RWPE1 (cell line): ENCODE measurements at regions not wholly inside any gene's neighbourhood (a gene's known extent, or its start where the extent isn't known, plus 50 kb on each side); places are given as distances from the start of the nearest gene placed in this dataset.
"Not testable (repeated sequence)": the region's sequence is repeated elsewhere in the genome, so short reads cannot be mapped to it uniquely, and the experiment has no call there.

Experiments
- CTCF ChIA-PET: fragments of 350-600 bp; sonication (Branson Sonifier 250); formaldehyde crosslinking; extraction: SDS; loops from one replicate; lab custom pipeline; 2021; lab: Yijun Ruan, JAX
- POLR2A ChIA-PET: fragments of 400-600 bp; formaldehyde crosslinking; extraction: SDS; loops from one replicate; lab custom pipeline; 2020; ENCODE audit warnings: antibody characterized with exemption; ENCODE audit not compliant: low non-redundant PET; lab: Yijun Ruan, JAX
- DNase-seq: peaks from one replicate; pipeline ENCODE4 v3.0.0; 2012; ENCODE audit warnings: low spot score
- H3K27ac ChIP-seq: fragments of 450-650 bp; 2 replicates; pipeline ENCODE4 v1.5.1; 2017
- TF ChIP-seq, protein P1 (sequence below): fragments of 450-650 bp; conservative IDR thresholded peaks from 2 replicates; pipeline ENCODE4 v1.5.1; 2017; ENCODE audit warnings: low read depth, mild to moderate bottlenecking

DNA sequence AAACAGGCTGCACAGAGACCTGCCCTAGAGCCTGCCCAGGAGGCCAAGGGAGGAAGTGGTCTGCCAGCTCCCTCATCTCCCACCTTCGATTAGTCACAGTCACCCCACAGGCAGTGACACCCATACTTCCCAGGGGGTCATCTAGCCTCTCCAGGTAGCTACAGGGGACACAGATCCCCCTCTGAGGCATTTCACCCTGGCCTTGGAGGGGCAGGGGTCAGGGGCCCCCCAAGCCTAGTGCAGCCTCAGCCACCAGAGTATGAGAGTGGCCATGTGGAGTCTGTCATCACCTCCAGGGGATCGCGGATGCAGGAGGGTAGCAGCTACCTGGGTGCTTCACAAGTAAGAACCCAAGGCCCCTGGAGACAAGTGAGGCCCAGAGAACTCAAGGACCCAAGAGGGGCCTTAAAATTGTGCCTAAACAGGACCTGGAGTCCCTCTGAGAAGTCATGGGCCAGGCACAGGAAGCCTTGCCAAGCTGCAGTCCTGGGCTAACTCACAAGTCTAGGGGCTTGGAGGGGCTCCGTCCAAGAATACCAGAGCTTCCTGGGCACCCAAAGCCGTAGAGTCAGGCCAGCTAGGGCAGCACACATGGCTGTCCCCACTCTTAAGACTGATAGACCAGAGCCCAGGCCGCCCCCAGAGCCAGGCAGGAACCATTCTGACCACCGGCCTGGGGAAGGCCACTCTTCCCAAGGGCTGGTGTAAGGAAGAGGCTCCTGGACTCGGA is 354.3 kb upstream of the ID2 start:
- H3K27ac ChIP-seq = no peak overlapping the region
- CTCF ChIA-PET = interaction anchor here (0.5 kb wide), 1 partner anchor 111 kb away, joined by 4 read pairs; no protein-coding TSS in a partner anchor
- TF ChIP-seq, protein P1, sequence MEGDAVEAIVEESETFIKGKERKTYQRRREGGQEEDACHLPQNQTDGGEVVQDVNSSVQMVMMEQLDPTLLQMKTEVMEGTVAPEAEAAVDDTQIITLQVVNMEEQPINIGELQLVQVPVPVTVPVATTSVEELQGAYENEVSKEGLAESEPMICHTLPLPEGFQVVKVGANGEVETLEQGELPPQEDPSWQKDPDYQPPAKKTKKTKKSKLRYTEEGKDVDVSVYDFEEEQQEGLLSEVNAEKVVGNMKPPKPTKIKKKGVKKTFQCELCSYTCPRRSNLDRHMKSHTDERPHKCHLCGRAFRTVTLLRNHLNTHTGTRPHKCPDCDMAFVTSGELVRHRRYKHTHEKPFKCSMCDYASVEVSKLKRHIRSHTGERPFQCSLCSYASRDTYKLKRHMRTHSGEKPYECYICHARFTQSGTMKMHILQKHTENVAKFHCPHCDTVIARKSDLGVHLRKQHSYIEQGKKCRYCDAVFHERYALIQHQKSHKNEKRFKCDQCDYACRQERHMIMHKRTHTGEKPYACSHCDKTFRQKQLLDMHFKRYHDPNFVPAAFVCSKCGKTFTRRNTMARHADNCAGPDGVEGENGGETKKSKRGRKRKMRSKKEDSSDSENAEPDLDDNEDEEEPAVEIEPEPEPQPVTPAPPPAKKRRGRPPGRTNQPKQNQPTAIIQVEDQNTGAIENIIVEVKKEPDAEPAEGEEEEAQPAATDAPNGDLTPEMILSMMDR = no peak
- POLR2A ChIA-PET = no interaction called here
- no peak for DNase-seq

DNA sequence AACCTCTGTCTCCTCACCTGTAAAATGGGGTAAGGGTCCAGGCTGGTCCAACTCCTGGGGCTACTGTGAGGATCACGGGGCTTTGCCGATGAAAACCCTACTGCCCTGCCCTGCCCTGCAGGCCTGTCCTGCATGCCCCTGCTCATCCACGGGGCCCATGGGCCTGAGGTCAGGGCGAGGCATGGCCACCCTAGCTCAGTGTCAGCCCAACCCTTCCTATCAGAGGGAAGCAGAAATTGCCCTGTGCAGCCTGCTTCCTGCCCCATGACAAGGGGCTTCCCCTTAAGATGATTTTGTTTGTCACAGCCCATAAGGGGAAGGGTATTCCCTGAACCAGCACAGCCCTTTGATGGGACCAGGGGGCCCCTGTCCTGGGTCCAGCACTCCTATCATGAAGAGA is 353.6 kb upstream of the ID2 start:
- no peak overlapping the region for H3K27ac ChIP-seq
- TF ChIP-seq, protein P1 = no peak
- no peak for DNase-seq
- ChIA-PET CTCF (no interaction called here), POLR2A (no interaction called here)

DNA sequence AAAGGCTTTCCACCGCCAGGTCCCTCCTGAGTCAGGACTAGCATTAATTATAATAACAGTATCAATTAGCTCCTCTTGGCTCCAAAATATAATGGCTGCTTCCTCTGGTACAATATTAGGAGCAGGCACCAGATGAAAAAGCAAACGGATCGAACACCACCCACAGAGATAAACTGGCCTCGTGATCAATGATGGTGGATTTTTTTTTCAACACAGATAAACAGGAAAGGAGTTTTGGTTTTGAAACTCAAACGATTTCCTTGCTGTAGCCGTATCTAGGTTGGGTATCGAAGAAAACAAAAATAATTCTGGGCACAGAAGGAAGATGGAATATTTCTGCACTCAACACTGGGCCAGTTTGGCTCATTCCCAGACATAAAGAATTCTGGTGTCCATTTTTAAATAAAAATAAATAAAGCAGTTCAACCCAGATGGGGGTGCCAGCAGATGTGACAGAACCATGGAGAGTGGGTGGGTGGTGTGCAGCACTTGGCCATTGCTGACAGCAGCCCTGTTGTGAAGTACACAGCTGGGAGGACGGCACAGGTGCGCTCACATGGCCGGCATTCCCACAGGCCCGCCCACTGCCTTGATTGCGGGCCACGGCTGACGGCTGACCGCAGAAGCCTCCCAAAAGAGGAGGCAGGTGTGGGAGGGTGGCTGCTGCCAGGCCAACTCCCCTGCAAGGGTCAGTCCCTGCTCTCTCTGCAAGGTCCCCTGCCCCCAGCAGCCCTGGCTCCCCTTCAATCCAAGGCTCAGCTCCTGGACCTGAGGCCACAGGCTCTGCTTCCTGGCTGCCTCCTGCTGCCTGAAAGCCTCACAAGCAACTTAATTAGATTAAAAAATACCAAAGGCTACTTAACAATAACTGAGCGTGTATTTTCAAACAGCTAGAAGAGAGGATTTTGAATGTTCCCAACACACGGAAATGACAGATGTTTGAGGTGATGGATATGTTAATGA is 351.9 kb upstream of the ID2 start:
- TF ChIP-seq, protein P1 = no peak
- no peak overlapping the region for H3K27ac ChIP-seq
- no peak for DNase-seq
- CTCF ChIA-PET = no interaction called here
- POLR2A ChIA-PET = no interaction called here

DNA sequence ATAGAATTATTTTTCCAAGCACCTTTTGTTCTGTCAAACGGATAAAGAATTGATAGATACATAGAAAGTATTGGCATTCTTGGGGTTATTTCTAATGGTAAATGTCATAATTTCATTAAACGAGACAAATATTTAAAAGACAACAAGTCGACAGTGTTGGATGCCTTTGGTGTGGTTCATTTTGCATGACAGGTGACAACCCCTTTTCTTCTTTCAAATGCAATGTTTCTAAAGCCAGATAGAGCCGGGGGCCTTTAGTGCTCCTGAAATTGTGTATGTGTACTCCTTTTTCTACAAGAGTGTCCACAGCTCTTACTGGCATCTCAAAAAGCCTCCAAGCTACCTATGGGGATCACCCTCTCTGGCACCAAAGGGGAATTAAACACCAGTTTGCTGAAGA is 350.8 kb upstream of the ID2 start:
- TF ChIP-seq, protein P1 = no peak
- ChIA-PET POLR2A (no interaction called here), CTCF (no interaction called here)
- no peak overlapping the region for H3K27ac ChIP-seq
- DNase-seq = no peak

DNA sequence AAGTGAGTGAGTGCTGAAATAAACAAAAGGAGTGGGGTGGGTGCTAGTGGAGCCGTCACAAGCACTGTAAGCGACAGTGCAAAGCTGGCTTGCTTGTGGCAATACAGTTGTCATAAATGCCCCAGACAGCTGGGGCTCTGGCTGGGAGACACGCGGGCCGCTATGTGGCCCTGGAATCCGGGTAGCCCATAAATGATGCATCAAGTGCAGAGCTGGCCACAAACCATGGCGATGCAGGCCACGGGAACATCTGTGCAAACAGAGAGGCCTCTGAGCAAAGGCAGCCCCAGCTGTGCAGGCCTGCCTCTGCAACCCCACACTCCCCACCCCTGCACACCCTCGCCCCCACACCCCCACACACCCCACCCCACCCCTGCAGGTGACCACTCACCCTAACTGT is 349.2 kb upstream of the ID2 start:
- TF ChIP-seq, protein P1 = no peak
- POLR2A ChIA-PET = no interaction called here
- CTCF ChIA-PET = interaction anchor here (0.6 kb wide), 1 partner anchor 69 kb away, joined by 3 read pairs; no protein-coding TSS in a partner anchor
- DNase-seq = no peak
- H3K27ac ChIP-seq = no peak overlapping the region

DNA sequence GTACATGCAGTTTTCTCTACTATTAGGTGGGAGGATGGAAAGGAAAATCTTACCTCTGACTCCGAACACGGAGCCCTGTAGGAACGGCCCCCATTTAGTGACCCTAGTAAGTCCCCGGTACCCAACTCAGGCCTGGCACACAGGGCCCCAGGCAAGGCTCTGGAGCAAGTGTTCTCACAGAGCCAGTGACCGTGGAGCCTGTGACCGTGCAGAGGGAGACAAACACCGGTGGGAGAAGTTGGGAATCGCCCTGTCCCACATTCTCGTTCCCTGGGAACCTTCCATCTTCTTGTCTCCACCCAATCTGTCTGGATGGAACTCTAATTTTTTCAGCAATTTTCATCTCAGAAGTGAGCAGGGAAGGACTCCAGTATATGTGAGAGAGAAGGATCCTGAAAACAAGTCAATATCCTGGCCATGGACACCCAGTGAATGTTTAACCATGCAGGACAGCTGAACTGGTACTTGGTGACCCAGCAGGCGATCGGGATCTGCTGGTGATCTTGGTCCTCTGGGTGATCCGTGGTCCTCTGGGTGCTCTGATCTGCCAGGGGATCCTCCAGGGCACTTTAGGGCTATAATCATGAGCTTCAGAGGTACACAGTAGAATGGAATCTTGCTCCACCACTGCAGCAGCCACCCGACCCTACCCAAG is 348.6 kb upstream of the ID2 start:
- no peak overlapping the region for H3K27ac ChIP-seq
- TF ChIP-seq, protein P1 = no peak
- POLR2A ChIA-PET = no interaction called here
- CTCF ChIA-PET = no interaction called here
- no peak for DNase-seq

DNA sequence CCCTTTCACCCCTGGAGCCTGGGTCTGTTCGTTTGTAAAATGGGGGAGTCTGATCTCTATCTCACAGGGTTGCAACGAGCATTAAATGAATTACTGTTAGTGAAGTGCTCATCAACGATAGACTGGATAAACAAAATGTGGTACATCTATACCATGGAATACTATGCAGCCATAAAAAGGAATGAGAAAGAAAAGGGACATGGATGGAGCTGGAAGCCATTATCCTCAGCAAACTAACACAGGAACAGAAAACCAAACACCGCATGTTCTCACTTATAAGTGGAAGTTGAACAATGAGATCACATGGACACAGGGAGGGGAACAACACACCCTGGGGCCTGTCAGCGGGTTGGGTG is 348.0 kb upstream of the ID2 start:
- CTCF ChIA-PET, DNase-seq, POLR2A ChIA-PET, H3K27ac ChIP-seq: not testable (repeated sequence)
